ENCODE measurements at regions not wholly inside any gene's neighbourhood (a gene's known extent, or its start where the extent isn't known, plus 50 kb on each side); places are given as distances from the start of the nearest gene placed in this dataset.
"Not testable (repeated sequence)": the region's sequence is repeated elsewhere in the genome, so short reads cannot be mapped to it uniquely, and the experiment has no call there.

- DNase-seq (ENCODE audit: low read depth, low spot score): no peak
Measured at GRCh38 chr5:72692651-72693442, 123.6 kb upstream of the TNPO1 start.

- DNase-seq (ENCODE audit: low read depth, low spot score): no peak
Measured at GRCh38 chr5:72692231-72692637, 124.2 kb upstream of the TNPO1 start.

GRCh38 chr5:72691751-72692150 is 124.7 kb upstream of the TNPO1 start:
- DNase-seq (ENCODE audit: low read depth, low spot score): no peak

- no peak for DNase-seq (ENCODE audit: low read depth, low spot score)
Measured at GRCh38 chr5:72688916-72689315, 127.5 kb upstream of the TNPO1 start.

- DNase-seq (ENCODE audit: low read depth, low spot score): no peak
Measured at GRCh38 chr5:72687288-72687687, 129.2 kb upstream of the TNPO1 start.

- DNase-seq (ENCODE audit: low read depth, low spot score): no peak
Measured at GRCh38 chr5:72682561-72682960, 133.9 kb upstream of the TNPO1 start.

- no peak for DNase-seq (ENCODE audit: low read depth, low spot score)
Measured at GRCh38 chr5:72681781-72682180, 134.7 kb upstream of the TNPO1 start.

- no peak for DNase-seq (ENCODE audit: low read depth, low spot score)
Measured at GRCh38 chr5:72677447-72677846, 139.0 kb upstream of the TNPO1 start.

- not testable (repeated sequence) for DNase-seq (ENCODE audit: low read depth, low spot score)
Measured at GRCh38 chr5:72676831-72677230, 139.6 kb upstream of the TNPO1 start.

GRCh38 chr5:72673623-72674022 is 142.8 kb upstream of the TNPO1 start:
- no peak for DNase-seq (ENCODE audit: low read depth, low spot score)

- DNase-seq (ENCODE audit: low read depth, low spot score): no peak
Measured at GRCh38 chr5:72673180-72673579, 143.3 kb upstream of the TNPO1 start.

GRCh38 chr5:72667708-72668107 is 148.8 kb upstream of the TNPO1 start:
- no peak for DNase-seq (ENCODE audit: low read depth, low spot score)

- DNase-seq (ENCODE audit: low read depth, low spot score): no peak
Measured at GRCh38 chr5:72662936-72663335, 153.5 kb upstream of the TNPO1 start.

GRCh38 chr5:72662305-72662704 is 154.2 kb upstream of the TNPO1 start:
- no peak for DNase-seq (ENCODE audit: low read depth, low spot score)

- no peak for DNase-seq (ENCODE audit: low read depth, low spot score)
Measured at GRCh38 chr5:72661405-72661804, 154.2 kb upstream of the ZNF366 start.

GRCh38 chr5:72659726-72660125 is 152.5 kb upstream of the ZNF366 start:
- no peak for DNase-seq (ENCODE audit: low read depth, low spot score)

GRCh38 chr5:72658761-72659540 is 151.7 kb upstream of the ZNF366 start:
- no peak for DNase-seq (ENCODE audit: low read depth, low spot score)

- DNase-seq (ENCODE audit: low read depth, low spot score): no peak
Measured at GRCh38 chr5:72658161-72658560, 151.0 kb upstream of the ZNF366 start.

- DNase-seq (ENCODE audit: low read depth, low spot score): no peak
Measured at GRCh38 chr5:72656756-72657513, 149.7 kb upstream of the ZNF366 start.

- no peak for DNase-seq (ENCODE audit: low read depth, low spot score)
Measured at GRCh38 chr5:72656331-72656730, 149.1 kb upstream of the ZNF366 start.

GRCh38 chr5:72654231-72654630 is 147.0 kb upstream of the ZNF366 start:
- no peak for DNase-seq (ENCODE audit: low read depth, low spot score)

GRCh38 chr5:72653586-72653985 is 146.4 kb upstream of the ZNF366 start:
- DNase-seq (ENCODE audit: low read depth, low spot score): no peak

All from iPS DF 19.7 (cell line).